ENCODE measurements at regions not wholly inside any gene's neighbourhood (a gene's known extent, or its start where the extent isn't known, plus 50 kb on each side); places are given as distances from the start of the nearest gene placed in this dataset.

GRCh38 chr6:43890197-43891062 is 120.4 kb downstream of the VEGFA start:
- intact Hi-C loops (cut with micrococcal nuclease) = no loop called here
- no peak for DNase-seq (ENCODE audit: low read depth, low spot score)
- BruUV-seq (replicated peaks) = no TSS peak
- H3K4me1 ChIP-seq (ENCODE audit: control insufficient read depth, extremely low read depth, insufficient read depth, low read length) = no peaks in the 10 kb centered on the region
- H3K4me3 ChIP-seq (replicated peaks in 1 of 3; ENCODE audit: insufficient read depth in 1 of 3, low read depth in 1 of 3, low read length in 3 of 3) = no peak overlapping the region
- no peak overlapping the region for H3K27ac ChIP-seq (ENCODE audit: insufficient read depth, low read depth, low read length)
- no peaks in the 10 kb centered on the region for H3K36me3 ChIP-seq (ENCODE audit: control insufficient read depth in 2 of 2, extremely low read depth in 1 of 2, insufficient read depth in 2 of 2, low read length in 2 of 2)
- H4K20me1 ChIP-seq (replicated peaks; ENCODE audit: control insufficient read depth, extremely low read depth, insufficient read depth, low read length) = no peaks in the 10 kb centered on the region
- dilution Hi-C loops (cut with MboI; ENCODE audit: extremely low pct_ligation_motif_present, low sequenced_read_pairs) = no loop called here
- TF ChIP-seq GATA2 (IDR thresholded peaks at IDR 0.05; ENCODE audit: insufficient read depth, insufficient read length, low read depth, low read length) (no peak), POLR2AphosphoS5 (IDR thresholded peaks at IDR 0.05; ENCODE audit: insufficient read depth, low read depth, low read length) (no peak), MYC (IDR thresholded peaks at IDR 0.05; ENCODE audit: low read depth, low read length) (no peak), EZH2 (IDR thresholded peaks at IDR 0.05; ENCODE audit: borderline replicate concordance, low read depth, low read length, severe bottlenecking) (peak; percentile 41)
- H3K9me3 ChIP-seq (replicated peaks; ENCODE audit: control insufficient read depth, insufficient read depth, low read length) = no peaks in the 10 kb centered on the region
- H3K9me1 ChIP-seq (replicated peaks; ENCODE audit: control insufficient read depth, extremely low read depth, insufficient read depth, low read length) = no peaks in the 10 kb centered on the region
- CTCF ChIA-PET = no interaction called here
- no peak for FAIRE-seq
- H3K9ac ChIP-seq (replicated peaks; ENCODE audit: extremely low read depth, insufficient read depth, low read length) = no peak overlapping the region
- H3K4me2 ChIP-seq (ENCODE audit: insufficient read depth, low read length) = no peak overlapping the region
- peaks cover 9 to 21% of the 10 kb centered on the region in 2 experiments for H3K27me3 ChIP-seq (ENCODE audit: control insufficient read depth in 2 of 2, insufficient read depth in 2 of 2, low read length in 2 of 2)
- H2AFZ ChIP-seq (ENCODE audit: low read depth, low read length) = no peak overlapping the region
- POLR2A ChIA-PET = no interaction called here
- H3K79me2 ChIP-seq (ENCODE audit: control insufficient read depth, insufficient read depth, low read length) = no peaks in the 10 kb centered on the region

DNA sequence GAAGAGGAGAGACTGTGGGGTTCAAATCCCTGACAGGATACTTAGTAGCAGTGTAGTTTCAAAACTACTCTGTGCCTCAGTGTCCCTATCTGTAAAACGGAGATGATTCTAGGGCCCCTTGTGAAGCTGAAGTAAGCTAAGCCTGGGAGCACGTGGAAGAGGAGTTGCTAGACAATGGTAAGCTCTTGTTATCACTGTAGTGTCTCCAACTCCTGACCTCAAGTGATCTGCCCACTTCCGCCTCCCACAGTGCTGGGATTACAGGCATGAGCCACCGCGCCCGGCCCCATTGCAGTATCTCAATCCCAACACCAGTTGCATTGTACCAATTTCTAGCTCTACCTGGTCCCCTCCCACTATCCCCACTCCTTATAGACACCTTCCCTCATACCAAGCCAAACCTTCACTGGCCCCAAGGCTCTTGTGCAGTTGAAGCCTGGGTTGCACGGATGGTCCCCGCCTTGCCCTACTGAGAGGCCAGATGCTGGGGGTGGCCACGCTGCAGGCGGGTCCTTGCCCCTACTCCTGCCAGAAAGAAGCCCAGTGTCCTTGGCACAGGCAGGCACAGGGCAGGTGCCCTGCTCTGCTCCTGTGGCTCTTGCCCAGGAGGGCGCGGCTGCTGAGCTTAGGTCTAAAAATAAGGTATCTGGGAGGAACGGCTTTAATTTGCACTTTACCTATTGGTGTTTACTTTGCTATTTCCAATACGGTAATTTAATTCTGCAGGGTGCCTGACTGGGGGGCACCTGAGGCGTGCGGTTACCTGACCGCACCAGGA is 118.1 kb downstream of the VEGFA start:
- Histone ChIP-seq H3K27ac (ENCODE audit: insufficient read depth, low read depth, low read length) (no peak overlapping the region), H3K4me3 (replicated peaks in 1 of 3; ENCODE audit: insufficient read depth in 1 of 3, low read depth in 1 of 3, low read length in 3 of 3) (no peak overlapping the region), H3K4me1 (ENCODE audit: control insufficient read depth, extremely low read depth, insufficient read depth, low read length) (no peaks in the 10 kb centered on the region), H4K20me1 (replicated peaks; ENCODE audit: control insufficient read depth, extremely low read depth, insufficient read depth, low read length) (no peaks in the 10 kb centered on the region), H2AFZ (ENCODE audit: low read depth, low read length) (no peak overlapping the region), H3K4me2 (ENCODE audit: insufficient read depth, low read length) (no peak overlapping the region), H3K9me1 (replicated peaks; ENCODE audit: control insufficient read depth, extremely low read depth, insufficient read depth, low read length) (no peaks in the 10 kb centered on the region), H3K36me3 (ENCODE audit: control insufficient read depth in 2 of 2, extremely low read depth in 1 of 2, insufficient read depth in 2 of 2, low read length in 2 of 2) (no peaks in the 10 kb centered on the region), H3K79me2 (ENCODE audit: control insufficient read depth, insufficient read depth, low read length) (no peaks in the 10 kb centered on the region), H3K9ac (replicated peaks; ENCODE audit: extremely low read depth, insufficient read depth, low read length) (no peak overlapping the region), H3K27me3 (ENCODE audit: control insufficient read depth in 2 of 2, insufficient read depth in 2 of 2, low read length in 2 of 2) (peaks cover 9 to 19% of the 10 kb centered on the region in 2 experiments), H3K9me3 (replicated peaks; ENCODE audit: control insufficient read depth, insufficient read depth, low read length) (no peaks in the 10 kb centered on the region)
- CTCF ChIA-PET = interaction anchor here (1.1 kb wide), 1 partner anchor 13 kb away, joined by 4 read pairs; no protein-coding TSS in a partner anchor
- POLR2A ChIA-PET = no interaction called here
- no TSS peak for BruUV-seq (replicated peaks)
- dilution Hi-C loops (cut with MboI; ENCODE audit: extremely low pct_ligation_motif_present, low sequenced_read_pairs) (no loop called here), intact Hi-C loops (cut with micrococcal nuclease) (no loop called here)
- DNase-seq (ENCODE audit: low read depth, low spot score) = no peak
- FAIRE-seq = no peak
- no peak for TF ChIP-seq GATA2 (IDR thresholded peaks at IDR 0.05; ENCODE audit: insufficient read depth, insufficient read length, low read depth, low read length)
- TF ChIP-seq POLR2AphosphoS5 (IDR thresholded peaks at IDR 0.05; ENCODE audit: insufficient read depth, low read depth, low read length) = no peak
- TF ChIP-seq MYC (IDR thresholded peaks at IDR 0.05; ENCODE audit: low read depth, low read length) = no peak
- TF ChIP-seq CTCF (IDR thresholded peaks at IDR 0.05; ENCODE audit: extremely low read depth in 1 of 2, insufficient read depth in 1 of 2, low read depth in 1 of 2, low read length in 2 of 2) = no peak
- TF ChIP-seq FOS (IDR thresholded peaks at IDR 0.05; ENCODE audit: borderline replicate concordance, insufficient read depth, low read length) = no peak
- TF ChIP-seq POLR2A (IDR thresholded peaks at IDR 0.05; ENCODE audit: low read depth, low read length) = no peak
- TF ChIP-seq, protein P1, sequence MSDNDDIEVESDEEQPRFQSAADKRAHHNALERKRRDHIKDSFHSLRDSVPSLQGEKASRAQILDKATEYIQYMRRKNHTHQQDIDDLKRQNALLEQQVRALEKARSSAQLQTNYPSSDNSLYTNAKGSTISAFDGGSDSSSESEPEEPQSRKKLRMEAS (IDR thresholded peaks at IDR 0.05; ENCODE audit: insufficient read depth, insufficient read length) = no peak
- TF ChIP-seq EZH2 (IDR thresholded peaks at IDR 0.05; ENCODE audit: borderline replicate concordance, low read depth, low read length, severe bottlenecking) = no peak
- TF ChIP-seq JUN (IDR thresholded peaks at IDR 0.05; ENCODE audit: borderline replicate concordance, insufficient read depth, insufficient read length, low read depth) = no peak

Measured in endothelial cell of umbilical vein (primary cell).